Kidney glomerular epithelial cell (primary cell): ENCODE measurements at regions not wholly inside any gene's neighbourhood (a gene's known extent, or its start where the extent isn't known, plus 50 kb on each side); places are given as distances from the start of the nearest gene placed in this dataset.

ENCODE experiments used
- DNase-seq: peaks from one replicate; lab custom pipeline; 2025; lab: John Stamatoyannopoulos, UW

- DNase-seq: no peak
These were observed 309.9 kb downstream of the DUSP10 start for GRCh38 chr1:221431961-221432360.

- peak; percentile 83 for DNase-seq
These were observed 306.4 kb downstream of the DUSP10 start for GRCh38 chr1:221435504-221435904.

- no peak for DNase-seq
These were observed 304.7 kb downstream of the DUSP10 start for GRCh38 chr1:221437171-221437570.

- DNase-seq: peak; percentile 5
These were observed 304.0 kb downstream of the DUSP10 start for GRCh38 chr1:221437926-221438325.

- DNase-seq: peak; percentile 93
These were observed 302.7 kb downstream of the DUSP10 start for GRCh38 chr1:221439008-221439746.

- peak; percentile 97 for DNase-seq
These were observed 302.0 kb downstream of the DUSP10 start for GRCh38 chr1:221439747-221440501.

- DNase-seq: peak; percentile 86
These were observed 301.2 kb downstream of the DUSP10 start for GRCh38 chr1:221440658-221441057.

- no peak for DNase-seq
These were observed 299.8 kb downstream of the DUSP10 start for GRCh38 chr1:221442056-221442455.

- no peak for DNase-seq
These were observed 297.5 kb downstream of the DUSP10 start for GRCh38 chr1:221444346-221444745.

- DNase-seq: no peak
These were observed 293.2 kb downstream of the DUSP10 start for GRCh38 chr1:221448585-221449175.

GRCh38 chr1:221449194-221449593 lies 292.7 kb downstream of the DUSP10 start:
- no peak for DNase-seq

GRCh38 chr1:221449801-221450470 lies 292.0 kb downstream of the DUSP10 start:
- no peak for DNase-seq

GRCh38 chr1:221451741-221452140 lies 290.1 kb downstream of the DUSP10 start:
- DNase-seq: no peak

GRCh38 chr1:221454096-221454495 lies 287.8 kb downstream of the DUSP10 start:
- DNase-seq: no peak

- no peak for DNase-seq
These were observed 285.0 kb downstream of the DUSP10 start for GRCh38 chr1:221456918-221457317.

- no peak for DNase-seq
These were observed 284.0 kb downstream of the DUSP10 start for GRCh38 chr1:221457685-221458446.

- no peak for DNase-seq
These were observed 283.3 kb downstream of the DUSP10 start for GRCh38 chr1:221458447-221459156.

- DNase-seq: no peak
These were observed 282.3 kb downstream of the DUSP10 start for GRCh38 chr1:221459558-221459957.

GRCh38 chr1:221462345-221462744 lies 279.5 kb downstream of the DUSP10 start:
- no peak for DNase-seq

- no peak for DNase-seq
These were observed 273.3 kb downstream of the DUSP10 start for GRCh38 chr1:221468546-221468945.

GRCh38 chr1:221469476-221469875 lies 272.4 kb downstream of the DUSP10 start:
- DNase-seq: no peak
